SK-N-SH treated with all-trans-retinoic acid at 6 μM for 48 hours (cell line): ENCODE measurements at regions not wholly inside any gene's neighbourhood (a gene's known extent, or its start where the extent isn't known, plus 50 kb on each side); places are given as distances from the start of the nearest gene placed in this dataset.

Experiments
- ATAC-seq: fragments of 200-7000 bp; cut with Tn5 transposase; 3 replicates; pipeline ENCODE4 v1.9.1; 2020; ENCODE audit warnings: mild to moderate bottlenecking, moderate library complexity
- ARNTL ChIP-seq: fragments of 450-650 bp; formaldehyde crosslinking; IDR thresholded peaks from 2 replicates; pipeline ENCODE4 v1.5.0; 2020; ENCODE audit warnings: low read depth, mild to moderate bottlenecking, moderate library complexity, borderline replicate concordance
- BACH2 ChIP-seq: fragments of 250-450 bp; sonication (Bioruptor Pico); IDR thresholded peaks from 2 replicates; pipeline ENCODE4 v1.9.0; 2021; ENCODE audit warnings: mild to moderate bottlenecking, borderline replicate concordance
- ESRRG ChIP-seq: fragments of 250-450 bp; sonication (Bioruptor Pico); IDR thresholded peaks from 2 replicates; pipeline ENCODE4 v1.6.1; 2021; ENCODE audit warnings: mild to moderate bottlenecking
- GLIS3 ChIP-seq: fragments of 250-450 bp; sonication (Bioruptor Pico); IDR thresholded peaks from 2 replicates; pipeline ENCODE4 v1.5.0; 2020; ENCODE audit warnings: mild to moderate bottlenecking, moderate library complexity
- ISL1 ChIP-seq: fragments of 250-450 bp; sonication (Bioruptor Pico); IDR thresholded peaks from 2 replicates; pipeline ENCODE4 v2.1.2; 2022; ENCODE audit warnings: mild to moderate bottlenecking, moderate library complexity
- OSR1 ChIP-seq: fragments of 250-450 bp; sonication (Bioruptor Pico); IDR thresholded peaks from 2 replicates; pipeline ENCODE4 v1.8.0; 2022; ENCODE audit warnings: moderate library complexity, mild to moderate bottlenecking, inconsistent platforms
- PPARA ChIP-seq: fragments of 250-450 bp; sonication (Bioruptor Pico); IDR thresholded peaks from 2 replicates; pipeline ENCODE4 v1.5.0; 2020; ENCODE audit warnings: mild to moderate bottlenecking, borderline replicate concordance
- RARB ChIP-seq: fragments of 250-450 bp; sonication (Bioruptor Pico); IDR thresholded peaks from 2 replicates; pipeline ENCODE4 v1.8.0; 2021; ENCODE audit warnings: mild to moderate bottlenecking, moderate library complexity
- TCF4 ChIP-seq: fragments of 250-450 bp; sonication (Bioruptor Pico); IDR thresholded peaks from 2 replicates; pipeline ENCODE4 v1.8.0; 2021; ENCODE audit warnings: mild to moderate bottlenecking, moderate library complexity, borderline replicate concordance
- TOX ChIP-seq: fragments of 250-450 bp; sonication (Bioruptor Pico); IDR thresholded peaks from 2 replicates; pipeline ENCODE4 v1.8.0; 2021; ENCODE audit warnings: mild to moderate bottlenecking, moderate library complexity, borderline replicate concordance
- ZC3H10 ChIP-seq: fragments of 250-450 bp; sonication (Bioruptor Pico); IDR thresholded peaks from 2 replicates; pipeline ENCODE4 v1.5.1; 2021; ENCODE audit warnings: mild to moderate bottlenecking, moderate library complexity
- ZFP3 ChIP-seq: fragments of 250-450 bp; sonication (Bioruptor Pico); IDR thresholded peaks from 2 replicates; pipeline ENCODE4 v1.5.0; 2020; ENCODE audit warnings: mild to moderate bottlenecking, moderate library complexity
- ZFP30 ChIP-seq: fragments of 450-650 bp; formaldehyde crosslinking; IDR thresholded peaks from 2 replicates; pipeline ENCODE4 v1.5.0; 2022; ENCODE audit warnings: mild to moderate bottlenecking, moderate library complexity
- ZNF565 ChIP-seq: fragments of 450-650 bp; formaldehyde crosslinking; conservative IDR thresholded peaks from 2 replicates; pipeline ENCODE4 v1.5.0; 2020; ENCODE audit warnings: low read depth, mild to moderate bottlenecking, moderate library complexity
- ZNF70 ChIP-seq: fragments of 450-650 bp; formaldehyde crosslinking; IDR thresholded peaks from 2 replicates; pipeline ENCODE4 v1.5.0; 2020; ENCODE audit warnings: mild to moderate bottlenecking, moderate library complexity
- TF ChIP-seq, protein P1 (sequence below): fragments of 250-450 bp; sonication (Bioruptor Pico); IDR thresholded peaks from 2 replicates; pipeline ENCODE4 v1.5.1; 2021; ENCODE audit warnings: mild to moderate bottlenecking, moderate library complexity
- TF ChIP-seq, protein P2 (sequence below): fragments of 250-450 bp; sonication (Bioruptor Pico); IDR thresholded peaks from 2 replicates; pipeline ENCODE4 v1.5.0; 2020; ENCODE audit warnings: mild to moderate bottlenecking, moderate library complexity
- TF ChIP-seq, protein P3 (sequence below): fragments of 250-450 bp; sonication (Bioruptor Pico); IDR thresholded peaks from 2 replicates; pipeline ENCODE4 v1.5.1; 2020; ENCODE audit warnings: low read depth, mild to moderate bottlenecking, moderate library complexity
- TF ChIP-seq, protein P4 (sequence below): fragments of 250-450 bp; sonication (Bioruptor Pico); IDR thresholded peaks from 2 replicates; pipeline ENCODE4 v1.8.0; 2020; ENCODE audit warnings: mild to moderate bottlenecking, moderate library complexity, borderline replicate concordance
- TF ChIP-seq, protein P5 (sequence below): fragments of 250-450 bp; sonication (Bioruptor Pico); IDR thresholded peaks from 2 replicates; pipeline ENCODE4 v1.8.0; 2021; ENCODE audit warnings: low read depth, mild to moderate bottlenecking, moderate library complexity, borderline replicate concordance

DNA sequence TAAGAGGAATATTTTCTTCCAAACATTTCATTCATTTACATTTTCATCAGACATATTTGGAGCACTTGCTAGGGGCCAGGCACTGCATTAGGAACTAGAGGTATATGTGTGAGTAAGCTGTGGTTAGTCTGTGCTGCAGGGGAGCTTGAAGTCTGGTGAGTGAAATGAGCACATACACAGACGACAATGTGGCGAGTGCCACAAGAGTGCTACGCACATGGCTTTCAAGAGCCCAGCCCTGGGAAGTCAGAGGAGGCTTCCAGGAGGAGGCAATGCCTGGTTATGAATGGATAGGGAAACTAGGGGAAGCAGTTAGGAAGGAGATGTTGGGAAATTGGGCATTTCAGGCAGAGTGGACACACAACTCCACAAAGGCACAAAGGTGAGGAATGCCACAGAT, 171.8 kb downstream of the IER5 start:
- ATAC-seq = no peak
- TF ChIP-seq TOX (CRISPR knock-in tag) (no peak), RARB (CRISPR knock-in tag) (no peak), ESRRG (CRISPR knock-in tag) (no peak), ISL1 (no peak), BACH2 (CRISPR knock-in tag) (no peak), ZFP3 (CRISPR knock-in tag) (no peak), TCF4 (CRISPR knock-in tag) (no peak), ARNTL (CRISPR knock-in tag) (no peak), ZNF565 (CRISPR knock-in tag) (no peak), ZNF70 (CRISPR knock-in tag) (no peak), PPARA (CRISPR knock-in tag) (no peak), ZC3H10 (CRISPR knock-in tag) (no peak), OSR1 (CRISPR knock-in tag) (no peak), GLIS3 (CRISPR knock-in tag) (no peak)
- TF ChIP-seq, protein P1, sequence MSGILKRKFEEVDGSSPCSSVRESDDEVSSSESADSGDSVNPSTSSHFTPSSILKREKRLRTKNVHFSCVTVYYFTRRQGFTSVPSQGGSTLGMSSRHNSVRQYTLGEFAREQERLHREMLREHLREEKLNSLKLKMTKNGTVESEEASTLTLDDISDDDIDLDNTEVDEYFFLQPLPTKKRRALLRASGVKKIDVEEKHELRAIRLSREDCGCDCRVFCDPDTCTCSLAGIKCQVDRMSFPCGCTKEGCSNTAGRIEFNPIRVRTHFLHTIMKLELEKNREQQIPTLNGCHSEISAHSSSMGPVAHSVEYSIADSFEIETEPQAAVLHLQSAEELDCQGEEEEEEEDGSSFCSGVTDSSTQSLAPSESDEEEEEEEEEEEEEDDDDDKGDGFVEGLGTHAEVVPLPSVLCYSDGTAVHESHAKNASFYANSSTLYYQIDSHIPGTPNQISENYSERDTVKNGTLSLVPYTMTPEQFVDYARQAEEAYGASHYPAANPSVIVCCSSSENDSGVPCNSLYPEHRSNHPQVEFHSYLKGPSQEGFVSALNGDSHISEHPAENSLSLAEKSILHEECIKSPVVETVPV = no peak
- TF ChIP-seq, protein P2, sequence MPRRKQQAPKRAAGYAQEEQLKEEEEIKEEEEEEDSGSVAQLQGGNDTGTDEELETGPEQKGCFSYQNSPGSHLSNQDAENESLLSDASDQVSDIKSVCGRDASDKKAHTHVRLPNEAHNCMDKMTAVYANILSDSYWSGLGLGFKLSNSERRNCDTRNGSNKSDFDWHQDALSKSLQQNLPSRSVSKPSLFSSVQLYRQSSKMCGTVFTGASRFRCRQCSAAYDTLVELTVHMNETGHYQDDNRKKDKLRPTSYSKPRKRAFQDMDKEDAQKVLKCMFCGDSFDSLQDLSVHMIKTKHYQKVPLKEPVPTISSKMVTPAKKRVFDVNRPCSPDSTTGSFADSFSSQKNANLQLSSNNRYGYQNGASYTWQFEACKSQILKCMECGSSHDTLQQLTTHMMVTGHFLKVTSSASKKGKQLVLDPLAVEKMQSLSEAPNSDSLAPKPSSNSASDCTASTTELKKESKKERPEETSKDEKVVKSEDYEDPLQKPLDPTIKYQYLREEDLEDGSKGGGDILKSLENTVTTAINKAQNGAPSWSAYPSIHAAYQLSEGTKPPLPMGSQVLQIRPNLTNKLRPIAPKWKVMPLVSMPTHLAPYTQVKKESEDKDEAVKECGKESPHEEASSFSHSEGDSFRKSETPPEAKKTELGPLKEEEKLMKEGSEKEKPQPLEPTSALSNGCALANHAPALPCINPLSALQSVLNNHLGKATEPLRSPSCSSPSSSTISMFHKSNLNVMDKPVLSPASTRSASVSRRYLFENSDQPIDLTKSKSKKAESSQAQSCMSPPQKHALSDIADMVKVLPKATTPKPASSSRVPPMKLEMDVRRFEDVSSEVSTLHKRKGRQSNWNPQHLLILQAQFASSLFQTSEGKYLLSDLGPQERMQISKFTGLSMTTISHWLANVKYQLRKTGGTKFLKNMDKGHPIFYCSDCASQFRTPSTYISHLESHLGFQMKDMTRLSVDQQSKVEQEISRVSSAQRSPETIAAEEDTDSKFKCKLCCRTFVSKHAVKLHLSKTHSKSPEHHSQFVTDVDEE (CRISPR knock-in tag) = no peak
- TF ChIP-seq, protein P3, sequence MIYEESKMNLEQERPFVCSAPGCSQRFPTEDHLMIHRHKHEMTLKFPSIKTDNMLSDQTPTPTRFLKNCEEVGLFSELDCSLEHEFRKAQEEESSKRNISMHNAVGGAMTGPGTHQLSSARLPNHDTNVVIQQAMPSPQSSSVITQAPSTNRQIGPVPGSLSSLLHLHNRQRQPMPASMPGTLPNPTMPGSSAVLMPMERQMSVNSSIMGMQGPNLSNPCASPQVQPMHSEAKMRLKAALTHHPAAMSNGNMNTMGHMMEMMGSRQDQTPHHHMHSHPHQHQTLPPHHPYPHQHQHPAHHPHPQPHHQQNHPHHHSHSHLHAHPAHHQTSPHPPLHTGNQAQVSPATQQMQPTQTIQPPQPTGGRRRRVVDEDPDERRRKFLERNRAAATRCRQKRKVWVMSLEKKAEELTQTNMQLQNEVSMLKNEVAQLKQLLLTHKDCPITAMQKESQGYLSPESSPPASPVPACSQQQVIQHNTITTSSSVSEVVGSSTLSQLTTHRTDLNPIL = no peak
- TF ChIP-seq, protein P4, sequence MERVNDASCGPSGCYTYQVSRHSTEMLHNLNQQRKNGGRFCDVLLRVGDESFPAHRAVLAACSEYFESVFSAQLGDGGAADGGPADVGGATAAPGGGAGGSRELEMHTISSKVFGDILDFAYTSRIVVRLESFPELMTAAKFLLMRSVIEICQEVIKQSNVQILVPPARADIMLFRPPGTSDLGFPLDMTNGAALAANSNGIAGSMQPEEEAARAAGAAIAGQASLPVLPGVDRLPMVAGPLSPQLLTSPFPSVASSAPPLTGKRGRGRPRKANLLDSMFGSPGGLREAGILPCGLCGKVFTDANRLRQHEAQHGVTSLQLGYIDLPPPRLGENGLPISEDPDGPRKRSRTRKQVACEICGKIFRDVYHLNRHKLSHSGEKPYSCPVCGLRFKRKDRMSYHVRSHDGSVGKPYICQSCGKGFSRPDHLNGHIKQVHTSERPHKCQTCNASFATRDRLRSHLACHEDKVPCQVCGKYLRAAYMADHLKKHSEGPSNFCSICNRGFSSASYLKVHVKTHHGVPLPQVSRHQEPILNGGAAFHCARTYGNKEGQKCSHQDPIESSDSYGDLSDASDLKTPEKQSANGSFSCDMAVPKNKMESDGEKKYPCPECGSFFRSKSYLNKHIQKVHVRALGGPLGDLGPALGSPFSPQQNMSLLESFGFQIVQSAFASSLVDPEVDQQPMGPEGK (CRISPR knock-in tag) = no peak
- TF ChIP-seq, protein P5, sequence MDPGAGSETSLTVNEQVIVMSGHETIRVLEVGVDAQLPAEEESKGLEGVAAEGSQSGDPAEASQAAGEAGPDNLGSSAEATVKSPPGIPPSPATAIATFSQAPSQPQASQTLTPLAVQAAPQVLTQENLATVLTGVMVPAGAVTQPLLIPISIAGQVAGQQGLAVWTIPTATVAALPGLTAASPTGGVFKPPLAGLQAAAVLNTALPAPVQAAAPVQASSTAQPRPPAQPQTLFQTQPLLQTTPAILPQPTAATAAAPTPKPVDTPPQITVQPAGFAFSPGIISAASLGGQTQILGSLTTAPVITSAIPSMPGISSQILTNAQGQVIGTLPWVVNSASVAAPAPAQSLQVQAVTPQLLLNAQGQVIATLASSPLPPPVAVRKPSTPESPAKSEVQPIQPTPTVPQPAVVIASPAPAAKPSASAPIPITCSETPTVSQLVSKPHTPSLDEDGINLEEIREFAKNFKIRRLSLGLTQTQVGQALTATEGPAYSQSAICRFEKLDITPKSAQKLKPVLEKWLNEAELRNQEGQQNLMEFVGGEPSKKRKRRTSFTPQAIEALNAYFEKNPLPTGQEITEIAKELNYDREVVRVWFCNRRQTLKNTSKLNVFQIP = no peak

DNA sequence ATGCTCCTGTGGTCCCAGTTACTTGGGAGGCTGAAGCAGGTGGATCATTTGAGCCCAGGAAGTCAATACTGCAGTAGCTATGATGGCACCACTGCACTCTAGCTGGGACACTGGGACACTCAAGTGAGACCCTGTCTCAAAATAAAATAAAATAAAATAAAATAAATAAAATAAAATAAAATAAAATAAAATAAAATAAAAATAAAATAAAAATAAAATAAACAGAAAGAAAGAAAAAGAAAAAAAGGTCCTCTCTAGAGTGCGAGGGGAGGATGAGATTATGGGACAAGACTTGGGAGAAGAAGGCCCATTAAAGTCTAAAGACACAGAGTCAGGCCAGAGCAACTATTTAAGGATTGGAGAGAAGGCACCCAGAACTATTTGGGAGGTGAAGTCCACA, 172.5 kb downstream of the IER5 start:
- ATAC-seq = no peak
- TF ChIP-seq ZFP30 (CRISPR knock-in tag) (no peak), ZNF70 (CRISPR knock-in tag) (no peak), ZNF565 (CRISPR knock-in tag) (no peak), GLIS3 (CRISPR knock-in tag) (no peak), PPARA (CRISPR knock-in tag) (no peak), TOX (CRISPR knock-in tag) (no peak), ARNTL (CRISPR knock-in tag) (no peak), RARB (CRISPR knock-in tag) (no peak)
- TF ChIP-seq, protein P2 (CRISPR knock-in tag) = no peak
- TF ChIP-seq, protein P3 = no peak
- TF ChIP-seq, protein P5 = no peak
